IMR-90 (cell line): ENCODE measurements at regions not wholly inside any gene's neighbourhood (a gene's known extent, or its start where the extent isn't known, plus 50 kb on each side); places are given as distances from the start of the nearest gene placed in this dataset.

Source experiments
- CEBPB ChIP-seq: IDR thresholded peaks from 2 replicates; pipeline ENCODE4 v1.6.1; 2012; ENCODE audit warnings: low read depth, low read length, improper control_type of control experiment
- CHD1 ChIP-seq: IDR thresholded peaks from 2 replicates; pipeline ENCODE4 v1.6.1; 2012; ENCODE audit warnings: low read depth, low read length, improper control_type of control experiment
- MAFK ChIP-seq: IDR thresholded peaks from 2 replicates; pipeline ENCODE4 v1.6.1; 2012; ENCODE audit warnings: low read depth, low read length, improper control_type of control experiment
- MAZ ChIP-seq: IDR thresholded peaks from 2 replicates; pipeline ENCODE4 v1.6.1; 2012; ENCODE audit warnings: low read depth, mild to moderate bottlenecking, low read length, improper control_type of control experiment, moderate library complexity, borderline replicate concordance
- MXI1 ChIP-seq: IDR thresholded peaks from 2 replicates; pipeline ENCODE4 v1.6.1; 2012; ENCODE audit warnings: low read depth, mild to moderate bottlenecking, low read length, moderate library complexity, borderline replicate concordance
- NFE2L2 ChIP-seq: fragments of 150-350 bp; IDR thresholded peaks from 2 replicates; pipeline ENCODE4 v1.6.1; 2016; ENCODE audit warnings: low read depth, mild to moderate bottlenecking, low read length
- POLR2A ChIP-seq: IDR thresholded peaks from 2 replicates; pipeline ENCODE4 v1.6.1; 2012; ENCODE audit warnings: mild to moderate bottlenecking, low read depth, low read length
- RAD21 ChIP-seq: IDR thresholded peaks from 2 replicates; pipeline ENCODE4 v1.6.1; 2012; ENCODE audit warnings: low read length, improper control_type of control experiment
- RCOR1 ChIP-seq: IDR thresholded peaks from 2 replicates; pipeline ENCODE4 v1.6.1; 2012; ENCODE audit warnings: mild to moderate bottlenecking, low read length, improper control_type of control experiment; ENCODE audit not compliant: insufficient replicate concordance
- RFX5 ChIP-seq: IDR thresholded peaks from 2 replicates; pipeline ENCODE4 v1.8.0; 2012; ENCODE audit warnings: low read depth, mild to moderate bottlenecking, low read length, moderate library complexity
- SMC3 ChIP-seq: fragments of 150-350 bp; IDR thresholded peaks from 2 replicates; pipeline ENCODE4 v1.6.1; 2016; ENCODE audit warnings: low read depth, mild to moderate bottlenecking, antibody characterized with exemption, low read length, moderate library complexity
- TF ChIP-seq, protein P1 (sequence below): conservative IDR thresholded peaks from 2 replicates; pipeline ENCODE4 v1.5.1; 2012; ENCODE audit warnings: mild to moderate bottlenecking, low read depth, low read length, improper control_type of control experiment
- TF ChIP-seq, protein P2 (sequence below): fragments of 150-350 bp; IDR thresholded peaks from 2 replicates; pipeline ENCODE4 v1.6.1; 2016; ENCODE audit warnings: low read depth, mild to moderate bottlenecking, low read length, moderate library complexity, borderline replicate concordance
- TF ChIP-seq, protein P3 (sequence below): fragments of 150-350 bp; IDR thresholded peaks from 2 replicates; pipeline ENCODE4 v1.6.1; 2017; ENCODE audit warnings: mild to moderate bottlenecking, antibody characterized with exemption, low read length, low read depth

DNA sequence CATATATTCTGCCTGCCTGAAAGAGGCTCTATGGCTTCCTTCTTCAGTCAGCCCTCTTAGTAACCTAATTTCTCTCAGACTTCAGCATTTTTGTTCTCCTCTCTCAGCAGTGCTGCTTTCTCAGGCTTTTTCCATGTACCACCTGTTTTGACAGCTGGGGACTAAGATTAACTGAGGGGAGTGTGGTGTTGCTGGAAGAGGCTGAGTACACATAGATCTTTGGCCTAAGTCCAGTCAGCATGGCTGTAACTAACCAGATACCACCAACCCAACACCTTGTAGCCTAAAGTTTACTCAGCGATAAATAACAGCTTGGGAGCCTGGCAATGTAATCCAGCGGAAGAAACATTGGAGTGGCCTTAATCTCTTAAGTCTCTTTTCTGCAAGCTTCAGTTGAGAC, 85.5 kb downstream of the RTL3 start:
- no peak for TF ChIP-seq POLR2A
- TF ChIP-seq, protein P1, sequence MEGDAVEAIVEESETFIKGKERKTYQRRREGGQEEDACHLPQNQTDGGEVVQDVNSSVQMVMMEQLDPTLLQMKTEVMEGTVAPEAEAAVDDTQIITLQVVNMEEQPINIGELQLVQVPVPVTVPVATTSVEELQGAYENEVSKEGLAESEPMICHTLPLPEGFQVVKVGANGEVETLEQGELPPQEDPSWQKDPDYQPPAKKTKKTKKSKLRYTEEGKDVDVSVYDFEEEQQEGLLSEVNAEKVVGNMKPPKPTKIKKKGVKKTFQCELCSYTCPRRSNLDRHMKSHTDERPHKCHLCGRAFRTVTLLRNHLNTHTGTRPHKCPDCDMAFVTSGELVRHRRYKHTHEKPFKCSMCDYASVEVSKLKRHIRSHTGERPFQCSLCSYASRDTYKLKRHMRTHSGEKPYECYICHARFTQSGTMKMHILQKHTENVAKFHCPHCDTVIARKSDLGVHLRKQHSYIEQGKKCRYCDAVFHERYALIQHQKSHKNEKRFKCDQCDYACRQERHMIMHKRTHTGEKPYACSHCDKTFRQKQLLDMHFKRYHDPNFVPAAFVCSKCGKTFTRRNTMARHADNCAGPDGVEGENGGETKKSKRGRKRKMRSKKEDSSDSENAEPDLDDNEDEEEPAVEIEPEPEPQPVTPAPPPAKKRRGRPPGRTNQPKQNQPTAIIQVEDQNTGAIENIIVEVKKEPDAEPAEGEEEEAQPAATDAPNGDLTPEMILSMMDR: no peak
- no peak for TF ChIP-seq RFX5
- TF ChIP-seq RAD21: no peak
- TF ChIP-seq MXI1: no peak
- TF ChIP-seq, protein P2, sequence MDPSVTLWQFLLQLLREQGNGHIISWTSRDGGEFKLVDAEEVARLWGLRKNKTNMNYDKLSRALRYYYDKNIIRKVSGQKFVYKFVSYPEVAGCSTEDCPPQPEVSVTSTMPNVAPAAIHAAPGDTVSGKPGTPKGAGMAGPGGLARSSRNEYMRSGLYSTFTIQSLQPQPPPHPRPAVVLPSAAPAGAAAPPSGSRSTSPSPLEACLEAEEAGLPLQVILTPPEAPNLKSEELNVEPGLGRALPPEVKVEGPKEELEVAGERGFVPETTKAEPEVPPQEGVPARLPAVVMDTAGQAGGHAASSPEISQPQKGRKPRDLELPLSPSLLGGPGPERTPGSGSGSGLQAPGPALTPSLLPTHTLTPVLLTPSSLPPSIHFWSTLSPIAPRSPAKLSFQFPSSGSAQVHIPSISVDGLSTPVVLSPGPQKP: no peak
- no peak for TF ChIP-seq CHD1
- TF ChIP-seq, protein P3, sequence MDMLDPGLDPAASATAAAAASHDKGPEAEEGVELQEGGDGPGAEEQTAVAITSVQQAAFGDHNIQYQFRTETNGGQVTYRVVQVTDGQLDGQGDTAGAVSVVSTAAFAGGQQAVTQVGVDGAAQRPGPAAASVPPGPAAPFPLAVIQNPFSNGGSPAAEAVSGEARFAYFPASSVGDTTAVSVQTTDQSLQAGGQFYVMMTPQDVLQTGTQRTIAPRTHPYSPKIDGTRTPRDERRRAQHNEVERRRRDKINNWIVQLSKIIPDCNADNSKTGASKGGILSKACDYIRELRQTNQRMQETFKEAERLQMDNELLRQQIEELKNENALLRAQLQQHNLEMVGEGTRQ: no peak
- TF ChIP-seq SMC3: no peak
- no peak for TF ChIP-seq MAFK
- TF ChIP-seq CEBPB: no peak
- no peak for TF ChIP-seq MAZ
- TF ChIP-seq NFE2L2: no peak
- no peak for TF ChIP-seq RCOR1
